GM18868 (cell line): ENCODE measurements at regions not wholly inside any gene's neighbourhood (a gene's known extent, or its start where the extent isn't known, plus 50 kb on each side); places are given as distances from the start of the nearest gene placed in this dataset.
"Not testable (repeated sequence)": the region's sequence is repeated elsewhere in the genome, so short reads cannot be mapped to it uniquely, and the experiment has no call there.

Source experiments
- ATAC-seq: cut with Tn5 transposase; IDR thresholded peaks from one replicate; pipeline ENCODE4 v1.9.1; 2021; ENCODE audit warnings: mild to moderate bottlenecking, moderate library complexity; ENCODE audit not compliant: unreplicated experiment

GRCh38 chr2:62412347-62412742, 93.7 kb downstream of the TMEM17 start:
- ATAC-seq: no peak

GRCh38 chr2:62410926-62411456, 95.0 kb downstream of the TMEM17 start:
- no peak for ATAC-seq

GRCh38 chr2:62410015-62410453, 96.0 kb downstream of the TMEM17 start:
- no peak for ATAC-seq

- peak; percentile 55 for ATAC-seq
Observed at GRCh38 chr2:62409442-62409841, 96.6 kb downstream of the TMEM17 start.

DNA sequence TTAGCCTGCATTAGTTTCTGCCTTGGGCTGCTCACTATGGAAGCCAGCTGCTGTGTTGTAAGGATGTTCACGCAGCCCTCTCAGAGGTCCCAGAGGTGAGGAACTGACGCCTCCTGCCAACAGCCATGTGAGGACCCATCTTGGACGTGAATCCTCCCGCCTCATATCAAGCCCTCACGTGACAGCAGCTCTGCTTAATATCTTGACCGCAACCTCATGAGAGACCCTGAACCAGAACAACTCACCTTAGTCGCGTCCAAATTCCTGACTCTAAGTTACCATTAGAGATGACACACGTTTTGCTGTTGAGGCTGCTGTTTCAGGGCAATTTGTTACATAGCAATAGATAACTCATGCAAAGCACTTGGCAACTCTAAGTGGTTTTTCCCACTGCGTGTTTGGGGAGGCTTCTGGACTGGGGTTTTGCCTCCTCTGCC, 97.7 kb downstream of the TMEM17 start:
- ATAC-seq: no peak

GRCh38 chr2:62407838-62408237, 98.2 kb downstream of the TMEM17 start:
- ATAC-seq: no peak

DNA sequence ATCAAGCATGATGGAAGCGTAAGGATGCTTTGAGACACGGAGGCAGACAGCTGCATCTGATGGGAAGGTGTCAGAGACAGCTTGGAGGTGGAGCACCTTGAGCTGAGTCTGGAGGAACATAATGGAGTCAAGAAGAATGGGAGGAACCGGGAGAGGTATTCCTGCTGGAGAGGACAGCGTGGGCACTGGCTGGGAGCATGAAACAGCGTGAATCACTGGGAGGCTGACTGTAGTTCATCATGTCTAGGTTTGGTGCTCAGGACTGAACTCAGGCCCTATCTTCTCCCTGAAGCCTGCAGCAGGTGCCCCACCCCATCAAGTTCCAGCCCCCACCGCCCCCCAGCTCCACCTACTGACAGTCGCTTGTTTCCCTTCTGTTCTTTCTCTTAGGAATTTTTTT, 98.6 kb downstream of the TMEM17 start:
- no peak for ATAC-seq

GRCh38 chr2:62406573-62407043, 99.4 kb downstream of the TMEM17 start:
- no peak for ATAC-seq

DNA sequence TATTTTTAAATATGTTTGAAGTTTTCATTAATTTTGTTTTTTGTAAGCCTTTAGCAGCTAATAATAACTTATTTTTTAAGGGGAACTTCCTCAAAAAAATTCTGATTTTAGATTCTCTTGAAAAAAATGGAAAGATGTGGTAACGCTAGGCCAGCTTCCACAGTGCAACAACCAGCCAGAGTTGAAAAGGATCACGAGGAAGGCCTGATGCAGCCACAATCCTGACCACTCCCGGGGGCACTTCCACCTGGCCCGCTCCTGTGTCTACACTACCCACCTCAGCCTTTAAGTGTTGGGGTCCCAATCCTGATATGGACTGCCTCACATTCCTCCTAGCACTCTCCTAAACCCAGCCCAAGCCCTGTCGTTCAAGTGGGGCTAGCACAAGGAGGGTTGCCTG, 101.1 kb downstream of the TMEM17 start:
- ATAC-seq: no peak

DNA sequence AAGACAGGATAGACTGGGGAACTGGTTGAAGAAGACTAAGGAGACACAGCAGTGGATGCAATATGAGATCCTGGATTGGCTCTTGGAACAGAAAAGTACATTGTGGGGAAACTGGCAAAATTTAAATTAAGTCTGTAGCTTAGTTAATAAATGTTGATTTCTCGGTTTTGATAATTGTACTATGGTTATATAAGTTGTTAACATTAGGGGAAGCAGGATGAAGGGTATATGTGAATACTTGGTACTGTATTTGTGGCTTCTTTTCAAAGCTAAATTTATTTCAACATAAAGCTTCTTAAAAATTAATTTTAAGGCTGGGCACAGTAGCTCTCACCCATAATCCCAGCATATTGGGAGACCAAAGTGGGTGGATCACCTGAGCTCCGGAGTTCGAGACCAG, 103.8 kb downstream of the TMEM17 start:
- no peak for ATAC-seq

DNA sequence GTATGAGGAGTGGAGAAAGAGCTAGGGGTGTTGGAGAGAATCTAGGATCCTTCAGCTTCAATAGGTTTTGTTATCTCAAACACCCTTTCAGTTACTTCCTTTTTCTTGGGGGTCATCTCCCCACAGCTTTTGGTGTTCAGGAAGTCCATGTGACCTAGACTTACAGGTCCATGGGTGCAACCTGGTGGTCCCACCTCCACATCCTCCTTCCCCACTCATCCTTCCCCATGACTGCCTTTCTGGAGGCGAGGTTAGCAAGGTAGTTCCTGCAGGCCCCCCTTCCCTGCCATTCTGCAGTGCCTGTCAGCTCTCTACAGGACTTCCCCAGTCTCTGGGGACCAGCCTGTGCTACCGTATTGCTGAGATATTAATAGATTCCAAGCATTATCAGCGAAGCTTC, 107.6 kb downstream of the TMEM17 start:
- ATAC-seq: peak; percentile 77

DNA sequence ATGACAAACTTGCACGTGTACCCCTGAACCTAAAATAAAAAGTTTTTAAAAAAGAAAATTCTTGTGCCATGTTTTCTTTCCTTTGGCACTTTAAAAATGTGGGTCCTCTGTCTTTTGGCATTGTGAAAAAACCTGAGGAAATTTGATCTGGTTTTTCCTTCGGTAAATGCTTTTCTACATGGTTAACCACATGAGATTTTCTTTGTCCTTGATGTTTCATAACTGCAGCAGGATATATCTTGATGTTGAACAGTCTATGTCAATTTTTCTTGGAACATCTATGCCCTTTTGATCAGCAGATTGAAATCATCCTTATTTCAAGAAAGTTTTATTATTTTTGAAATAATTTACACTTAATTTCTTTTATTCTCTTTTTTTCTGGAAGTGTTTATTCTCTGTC, 109.1 kb downstream of the TMEM17 start:
- no peak for ATAC-seq

GRCh38 chr2:62393293-62393692, 112.7 kb downstream of the TMEM17 start:
- ATAC-seq: no peak

DNA sequence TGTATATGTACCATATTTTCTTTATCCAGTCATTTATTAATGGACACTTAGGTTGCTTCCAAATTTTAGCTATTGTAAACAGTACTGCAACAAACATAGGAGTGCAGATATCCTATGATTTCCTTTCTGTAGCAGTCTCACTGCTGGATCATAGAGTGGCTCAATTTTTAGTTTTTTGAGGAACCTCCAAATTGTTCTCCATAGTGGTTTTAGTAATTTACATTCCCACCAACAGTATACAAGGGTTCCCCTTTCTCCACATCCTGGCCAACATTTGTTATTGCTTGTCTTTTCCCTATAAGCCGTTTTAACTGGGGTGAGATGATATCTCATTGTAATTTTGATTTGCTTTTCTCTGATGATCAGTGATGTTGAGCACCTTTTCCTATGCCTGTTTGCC, 114.3 kb downstream of the TMEM17 start:
- ATAC-seq: no peak

GRCh38 chr2:62386378-62386777, 119.6 kb downstream of the TMEM17 start:
- not testable (repeated sequence) for ATAC-seq

DNA sequence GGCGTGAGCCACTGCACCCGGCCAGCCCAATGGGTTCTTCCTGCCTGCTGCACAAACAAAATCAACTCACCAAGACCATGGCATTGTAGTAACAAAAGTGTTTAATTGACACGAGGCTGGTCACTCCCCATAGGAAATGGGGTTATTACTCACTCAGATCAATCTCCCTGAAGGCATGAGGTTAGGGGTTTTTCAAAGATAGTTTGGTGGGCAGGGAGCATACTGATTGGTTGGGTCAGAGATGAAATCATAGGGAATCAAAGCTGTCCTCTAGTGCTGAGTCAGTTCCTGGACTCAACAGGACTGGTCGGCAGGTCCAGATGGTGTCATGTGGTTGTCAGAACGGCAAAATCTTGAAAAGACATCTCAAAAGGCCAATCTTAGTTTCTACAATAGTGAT, 122.1 kb downstream of the TMEM17 start:
- ATAC-seq: no peak

DNA sequence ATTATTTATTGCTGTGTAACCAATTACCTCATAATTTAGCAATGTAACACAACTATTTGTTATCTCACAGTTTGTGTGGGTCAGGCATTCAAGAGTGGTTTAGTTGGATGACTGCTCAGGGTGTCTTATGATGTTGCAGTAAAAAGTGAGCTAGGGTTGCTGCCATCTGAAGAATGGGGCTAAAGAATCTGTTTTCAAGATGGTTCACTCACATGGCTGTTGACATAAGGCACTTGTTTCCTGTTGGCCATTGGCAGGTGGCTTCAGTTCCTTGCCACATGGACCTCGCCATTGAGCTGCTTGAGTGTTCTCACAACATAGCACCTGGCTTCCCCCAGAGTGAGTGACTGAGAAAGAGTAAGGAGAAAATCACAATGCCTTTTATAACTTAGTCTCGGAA, 123.2 kb downstream of the TMEM17 start:
- ATAC-seq: no peak

DNA sequence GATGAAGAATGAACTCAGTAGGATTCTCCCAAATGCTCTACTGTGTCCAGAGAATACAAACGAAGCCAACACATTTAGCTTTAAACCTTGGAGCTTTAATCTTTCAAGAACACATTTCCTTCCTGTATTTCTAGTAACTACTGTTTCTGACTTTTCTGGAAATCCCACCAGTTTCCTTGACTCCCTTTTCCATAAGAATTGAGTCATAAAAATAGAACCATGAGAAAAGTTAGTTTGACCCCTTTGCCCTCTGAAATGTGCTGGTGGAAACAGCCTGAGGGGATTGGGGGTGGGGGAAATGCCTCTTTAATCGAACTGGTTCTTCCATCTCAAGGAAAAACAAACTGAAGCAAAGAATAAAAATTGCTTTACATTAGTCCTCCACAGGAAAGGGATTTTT, 123.9 kb downstream of the TMEM17 start:
- no peak for ATAC-seq

GRCh38 chr2:62381656-62382055, 124.3 kb downstream of the TMEM17 start:
- no peak for ATAC-seq

DNA sequence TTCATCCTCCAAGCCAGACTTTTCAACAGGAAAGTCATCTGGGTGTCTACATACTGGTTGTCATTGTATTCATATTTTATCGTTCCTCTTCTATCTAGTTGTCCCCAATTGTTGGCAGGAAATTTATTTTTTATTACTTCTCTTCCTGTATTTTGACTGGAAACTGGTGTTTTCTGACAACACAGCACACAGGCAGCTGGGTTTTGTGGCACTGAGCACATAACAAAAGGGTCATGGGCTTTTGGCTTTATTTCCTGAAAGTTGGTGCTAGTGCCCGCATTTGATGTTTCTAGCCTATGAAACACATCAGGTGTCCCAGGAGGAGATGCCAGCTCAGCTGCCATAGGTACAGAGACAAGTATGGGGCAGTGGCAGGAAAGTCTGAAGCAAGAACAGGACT, 126.4 kb downstream of the TMEM17 start:
- ATAC-seq: no peak

DNA sequence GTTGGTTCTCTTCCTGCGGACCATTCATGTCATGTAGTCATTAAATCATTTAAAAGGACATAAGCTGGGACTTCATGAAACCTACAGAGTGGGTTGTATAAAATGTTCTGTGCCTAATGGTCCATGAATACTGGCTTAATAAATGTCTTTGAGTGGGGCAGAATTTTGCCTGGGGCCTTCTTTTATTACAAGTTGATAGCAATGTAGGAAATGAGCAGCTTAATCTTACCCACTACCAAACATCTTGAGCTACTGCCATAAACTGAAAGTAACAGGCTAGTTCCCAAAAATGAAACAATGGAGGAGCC, 130.9 kb downstream of the TMEM17 start:
- no peak for ATAC-seq

GRCh38 chr2:62374301-62375112, 131.5 kb downstream of the TMEM17 start:
- ATAC-seq: no peak

GRCh38 chr2:62372824-62373223, 133.2 kb downstream of the TMEM17 start:
- no peak for ATAC-seq
